Kidney epithelial cell (primary cell): ENCODE measurements at regions not wholly inside any gene's neighbourhood (a gene's known extent, or its start where the extent isn't known, plus 50 kb on each side); places are given as distances from the start of the nearest gene placed in this dataset.
"Not testable (repeated sequence)": the region's sequence is repeated elsewhere in the genome, so short reads cannot be mapped to it uniquely, and the experiment has no call there.

Experiments
- DNase-seq: peaks from one replicate; pipeline ENCODE4 v3.0.0-alpha.2; 2010; ENCODE audit warnings: low read depth
- H3K27me3 ChIP-seq: 2 replicates; pipeline ENCODE4 v1.6.0; 2011; ENCODE audit warnings: low read length; ENCODE audit not compliant: control insufficient read depth, insufficient read depth
- H3K36me3 ChIP-seq: 2 replicates; pipeline ENCODE4 v1.5.1; 2011; ENCODE audit warnings: low read length; ENCODE audit not compliant: control insufficient read depth, insufficient read depth
- H3K4me3 ChIP-seq: 2 replicates; pipeline ENCODE4 v1.5.1; 2011; ENCODE audit warnings: low read depth, mild to moderate bottlenecking, control low read depth, low read length
- CTCF ChIP-seq: IDR thresholded peaks from 2 replicates; pipeline ENCODE4 v1.5.1; 2011; ENCODE audit warnings: mild to moderate bottlenecking, moderate library complexity, low read length, control low read depth, inconsistent platforms; ENCODE audit not compliant: insufficient read depth, poor library complexity, severe bottlenecking

- TF ChIP-seq CTCF: no peak
- DNase-seq: no peak
- no peak overlapping the region for H3K4me3 ChIP-seq
- no peaks in the 10 kb centered on the region for H3K36me3 ChIP-seq
- no peaks in the 10 kb centered on the region for H3K27me3 ChIP-seq
Observed at GRCh38 chr11:67776852-67777520, 102.6 kb upstream of the ALDH3B2 start.

- not testable (repeated sequence) for H3K27me3 ChIP-seq, H3K4me3 ChIP-seq, DNase-seq
Observed at GRCh38 chr11:67774175-67774574, 99.8 kb upstream of the ALDH3B2 start.

GRCh38 chr11:67768001-67768730, 93.7 kb upstream of the ALDH3B2 start:
- DNase-seq, H3K27me3 ChIP-seq, H3K36me3 ChIP-seq, H3K4me3 ChIP-seq: not testable (repeated sequence)

More at GRCh38 chr11:67774175-67774574, 99.8 kb upstream of the ALDH3B2 start:
- H3K36me3 ChIP-seq: not testable (repeated sequence)

- H3K27me3 ChIP-seq, DNase-seq, H3K4me3 ChIP-seq, H3K36me3 ChIP-seq: not testable (repeated sequence)
Observed at GRCh38 chr11:67761211-67761610, 86.8 kb upstream of the ALDH3B2 start.

GRCh38 chr11:67759321-67759720, 84.9 kb upstream of the ALDH3B2 start:
- not testable (repeated sequence) for H3K4me3 ChIP-seq, DNase-seq, H3K36me3 ChIP-seq

GRCh38 chr11:67758467-67758866, 84.0 kb upstream of the ALDH3B2 start:
- H3K4me3 ChIP-seq, DNase-seq, H3K27me3 ChIP-seq, H3K36me3 ChIP-seq: not testable (repeated sequence)

More at GRCh38 chr11:67759321-67759720, 84.9 kb upstream of the ALDH3B2 start:
- H3K27me3 ChIP-seq: not testable (repeated sequence)

- not testable (repeated sequence) for DNase-seq, H3K4me3 ChIP-seq, H3K36me3 ChIP-seq, H3K27me3 ChIP-seq
Observed at GRCh38 chr11:67758009-67758408, 83.6 kb upstream of the ALDH3B2 start.

GRCh38 chr11:67753820-67754219, 79.4 kb upstream of the ALDH3B2 start:
- not testable (repeated sequence) for H3K27me3 ChIP-seq, H3K36me3 ChIP-seq, H3K4me3 ChIP-seq, DNase-seq

- no peak for DNase-seq
- H3K27me3 ChIP-seq: no peaks in the 10 kb centered on the region
- H3K4me3 ChIP-seq: no peak overlapping the region
- H3K36me3 ChIP-seq: no peaks in the 10 kb centered on the region
- no peak for TF ChIP-seq CTCF
Observed at GRCh38 chr11:67745181-67745726, 70.8 kb upstream of the ALDH3B2 start.

GRCh38 chr11:67744231-67744630, 69.8 kb upstream of the ALDH3B2 start:
- not testable (repeated sequence) for DNase-seq, H3K27me3 ChIP-seq, H3K36me3 ChIP-seq, H3K4me3 ChIP-seq

GRCh38 chr11:67738231-67738630, 63.8 kb upstream of the ALDH3B2 start:
- DNase-seq, H3K36me3 ChIP-seq, H3K4me3 ChIP-seq, H3K27me3 ChIP-seq: not testable (repeated sequence)

- not testable (repeated sequence) for H3K4me3 ChIP-seq, DNase-seq, H3K27me3 ChIP-seq, H3K36me3 ChIP-seq
Observed at GRCh38 chr11:67737562-67738080, 63.2 kb upstream of the ALDH3B2 start.
